Cardiac fibroblast (primary cell): ENCODE measurements at regions not wholly inside any gene's neighbourhood (a gene's known extent, or its start where the extent isn't known, plus 50 kb on each side); places are given as distances from the start of the nearest gene placed in this dataset.

Source experiments
- DNase-seq, 2 donors: peaks; one replicate each; pipeline versions ENCODE4 v3.0.0 to v3.0.0-alpha.2; 2010; ENCODE audit warnings: low read depth in 2 of 2
- H3K4me3 ChIP-seq, 2 donors: replicated peaks in 1 of 2; 1 replicate in 1 of 2; 2 replicates in 1 of 2; pipeline ENCODE4 v1.5.1; 2011; ENCODE audit warnings: low read depth in 2 of 2, low read length in 2 of 2, mild to moderate bottlenecking in 2 of 2, moderate library complexity in 1 of 2
- TF ChIP-seq, protein P1 (sequence below): IDR thresholded peaks from one replicate; pipeline ENCODE4 v1.5.1; 2011; ENCODE audit warnings: low read depth, mild to moderate bottlenecking, low read length, inconsistent platforms

DNA sequence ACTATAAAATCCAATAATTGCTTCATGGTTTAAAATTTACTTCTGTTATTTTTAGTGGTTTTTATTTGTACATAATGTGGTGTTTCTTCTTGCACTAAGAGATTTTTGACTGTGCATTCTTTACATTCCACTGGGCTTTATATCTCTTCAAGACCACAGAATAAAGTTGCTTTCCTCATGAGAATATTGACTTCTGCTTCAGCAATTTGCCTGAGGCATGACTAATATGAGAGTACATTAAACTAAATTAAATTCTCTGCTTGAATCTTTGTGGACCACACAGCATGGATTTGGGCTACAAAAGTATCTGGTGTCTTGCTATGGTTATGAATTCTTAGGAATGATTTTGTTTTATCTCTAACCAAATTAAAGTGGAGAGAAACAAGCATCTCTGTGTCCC lies 1463.4 kb upstream of the PCDH20 start:
- DNase-seq = peak; percentile 28 to 59
- no peak overlapping the region for H3K4me3 ChIP-seq
- TF ChIP-seq, protein P1, sequence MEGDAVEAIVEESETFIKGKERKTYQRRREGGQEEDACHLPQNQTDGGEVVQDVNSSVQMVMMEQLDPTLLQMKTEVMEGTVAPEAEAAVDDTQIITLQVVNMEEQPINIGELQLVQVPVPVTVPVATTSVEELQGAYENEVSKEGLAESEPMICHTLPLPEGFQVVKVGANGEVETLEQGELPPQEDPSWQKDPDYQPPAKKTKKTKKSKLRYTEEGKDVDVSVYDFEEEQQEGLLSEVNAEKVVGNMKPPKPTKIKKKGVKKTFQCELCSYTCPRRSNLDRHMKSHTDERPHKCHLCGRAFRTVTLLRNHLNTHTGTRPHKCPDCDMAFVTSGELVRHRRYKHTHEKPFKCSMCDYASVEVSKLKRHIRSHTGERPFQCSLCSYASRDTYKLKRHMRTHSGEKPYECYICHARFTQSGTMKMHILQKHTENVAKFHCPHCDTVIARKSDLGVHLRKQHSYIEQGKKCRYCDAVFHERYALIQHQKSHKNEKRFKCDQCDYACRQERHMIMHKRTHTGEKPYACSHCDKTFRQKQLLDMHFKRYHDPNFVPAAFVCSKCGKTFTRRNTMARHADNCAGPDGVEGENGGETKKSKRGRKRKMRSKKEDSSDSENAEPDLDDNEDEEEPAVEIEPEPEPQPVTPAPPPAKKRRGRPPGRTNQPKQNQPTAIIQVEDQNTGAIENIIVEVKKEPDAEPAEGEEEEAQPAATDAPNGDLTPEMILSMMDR = no peak

DNA sequence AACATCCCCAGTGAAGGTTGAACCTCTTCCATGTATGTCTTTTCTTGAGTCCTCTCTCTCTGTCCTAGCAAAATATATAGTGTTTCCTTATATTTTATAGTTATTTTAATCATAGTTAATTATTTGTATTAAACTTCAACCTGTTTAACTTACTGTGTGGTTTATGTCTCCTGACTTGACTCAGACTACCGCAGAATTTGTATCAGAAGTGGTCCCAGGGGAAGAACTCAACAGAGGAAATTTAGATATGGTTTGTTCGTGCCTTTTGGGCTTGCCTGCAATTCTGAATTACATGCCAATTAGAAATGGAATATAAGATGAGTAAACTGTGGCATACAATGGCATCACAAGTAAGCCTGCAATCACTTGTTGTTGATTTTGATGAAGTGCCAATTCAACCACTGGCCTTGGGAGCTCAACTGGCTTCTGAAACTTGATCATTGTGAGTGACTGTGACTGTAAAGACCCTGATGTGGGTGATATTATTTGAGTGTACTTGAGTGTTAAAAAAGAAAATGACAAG lies 1459.5 kb upstream of the PCDH20 start:
- TF ChIP-seq, protein P1 = no peak
- DNase-seq = peak in 1 of 2 donors; percentile 3
- H3K4me3 ChIP-seq = no peak overlapping the region

DNA sequence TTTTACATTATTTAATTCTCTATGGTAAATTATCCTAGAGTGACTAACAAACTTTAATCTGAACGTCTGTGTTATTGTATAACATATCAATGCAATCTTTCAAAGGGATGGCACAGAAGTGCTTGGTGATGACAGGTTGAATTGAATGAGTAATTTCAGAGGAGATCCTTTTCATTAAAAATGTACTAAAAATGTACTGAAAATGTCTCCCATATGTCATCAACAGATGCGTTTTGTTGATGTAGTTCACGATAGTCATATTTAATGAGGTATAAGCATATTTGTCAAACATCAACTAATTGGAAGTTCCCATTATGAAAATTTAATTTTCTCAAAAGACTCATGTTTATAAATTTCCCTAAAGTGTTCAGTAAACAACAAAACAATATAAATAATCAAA lies 1434.7 kb upstream of the PCDH20 start:
- no peak for DNase-seq
- H3K4me3 ChIP-seq = no peak overlapping the region
- TF ChIP-seq, protein P1 = no peak

DNA sequence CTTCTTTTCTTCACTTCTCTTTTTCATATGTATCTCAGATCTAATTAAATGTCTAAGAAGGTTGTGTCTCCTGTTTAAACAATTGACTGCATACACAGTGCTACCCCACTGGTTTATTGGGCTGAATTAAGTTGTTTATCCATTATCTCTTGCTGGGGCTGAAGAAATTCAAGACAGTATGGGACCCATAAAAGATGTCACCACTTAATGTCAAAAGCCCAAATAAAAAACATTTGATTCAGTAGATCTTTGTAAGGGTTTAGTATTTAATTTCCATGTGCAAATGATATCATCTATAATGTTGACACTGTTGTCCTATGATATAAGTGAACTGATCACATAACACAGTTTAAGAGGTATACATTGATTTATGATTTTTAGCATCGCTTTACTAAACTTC lies 1431.9 kb upstream of the PCDH20 start:
- TF ChIP-seq, protein P1 = no peak
- no peak for DNase-seq
- no peak overlapping the region for H3K4me3 ChIP-seq

DNA sequence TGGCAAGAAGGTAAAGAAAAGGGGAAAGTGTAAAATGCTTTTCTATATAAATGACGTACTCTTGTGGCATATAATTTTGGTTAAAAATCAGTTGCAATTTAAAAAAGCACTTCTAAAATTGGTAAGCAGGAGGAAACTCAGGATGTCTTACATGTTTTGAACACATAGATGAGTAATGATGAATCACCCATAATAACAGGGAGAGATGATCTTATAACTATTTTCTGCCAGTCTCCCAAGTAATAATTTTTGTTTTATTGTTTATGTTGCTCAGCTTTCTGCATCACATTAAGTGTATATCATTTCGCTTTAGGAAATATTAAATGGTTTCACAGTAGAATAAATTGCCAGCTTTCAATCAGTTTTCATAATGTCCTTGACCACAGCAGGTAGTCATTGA lies 1430.7 kb upstream of the PCDH20 start:
- TF ChIP-seq, protein P1 = no peak
- no peak overlapping the region for H3K4me3 ChIP-seq
- peak in 1 of 2 donors; percentile 5 for DNase-seq

DNA sequence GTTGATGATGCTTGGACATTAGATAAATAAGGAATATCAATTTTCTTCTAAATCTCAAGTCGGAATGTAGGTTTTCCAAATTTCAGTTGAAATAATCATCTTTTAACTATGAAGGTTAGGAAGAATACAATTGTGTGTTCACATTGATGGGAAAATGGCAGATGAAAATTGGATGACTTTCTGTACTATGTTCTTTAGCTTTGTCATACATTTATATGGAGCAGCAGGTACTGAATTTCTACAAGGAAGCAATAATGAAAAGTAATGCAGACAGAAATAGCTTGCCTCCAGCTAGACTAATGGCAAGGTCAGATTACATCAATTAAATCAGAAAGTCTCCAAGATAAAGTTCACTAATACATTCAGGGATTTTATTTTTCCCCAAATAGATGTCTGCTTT lies 1423.7 kb upstream of the PCDH20 start:
- TF ChIP-seq, protein P1 = no peak
- no peak for DNase-seq
- no peak overlapping the region for H3K4me3 ChIP-seq

DNA sequence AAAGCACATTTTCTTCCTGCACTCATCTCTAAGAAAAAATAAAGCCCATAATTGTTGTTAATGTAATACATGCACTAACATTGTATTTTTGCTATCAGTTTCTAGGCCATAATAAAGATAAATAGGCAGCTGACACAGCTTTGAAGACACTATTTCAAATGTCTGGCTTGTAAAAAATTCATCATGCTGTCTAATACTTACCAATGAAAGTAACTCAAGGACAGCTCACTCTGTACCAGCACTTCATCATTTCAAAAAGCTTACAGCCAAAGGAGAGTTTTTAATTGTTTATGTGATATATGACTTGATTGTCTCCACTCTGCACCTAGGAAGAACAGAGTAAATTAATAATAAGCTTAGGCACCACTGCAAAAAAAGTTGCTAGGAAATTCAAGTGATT lies 1423.3 kb upstream of the PCDH20 start:
- TF ChIP-seq, protein P1 = no peak

More for the DNA sequence above, 1423.3 kb upstream of the PCDH20 start:
- no peak overlapping the region for H3K4me3 ChIP-seq
- no peak for DNase-seq
